Naive B cell (primary cell): ENCODE measurements at regions not wholly inside any gene's neighbourhood (a gene's known extent, or its start where the extent isn't known, plus 50 kb on each side); places are given as distances from the start of the nearest gene placed in this dataset.

Source experiments
- ATAC-seq, 2 donors: fragments of 150-1000 bp; cut with Tn5 transposase; 2 replicates each; pipeline ENCODE4 v1.10.0; 2021; ENCODE audit warnings: low read depth in 2 of 2, mild to moderate bottlenecking in 2 of 2, moderate library complexity in 2 of 2
- DNase-seq: peaks from one replicate; pipeline ENCODE4 v3.0.0; 2022
- H3K27ac Mint-ChIP-seq, 6 donors: one replicate each; pipeline ENCODE4 v1.8.0; 2020 to 2022; ENCODE audit warnings: mild to moderate bottlenecking in 6 of 6, mixed read lengths in 6 of 6, moderate library complexity in 5 of 6, inconsistent platforms in 2 of 6
- H3K27me3 Mint-ChIP-seq, 3 donors: one replicate each; pipeline ENCODE4 v1.8.0; 2021 to 2022; ENCODE audit warnings: mixed read lengths in 3 of 3, mild to moderate bottlenecking in 1 of 3
- H3K36me3 Mint-ChIP-seq, 2 donors: one replicate each; pipeline ENCODE4 v1.8.0; 2020 to 2022; ENCODE audit warnings: mixed read lengths in 2 of 2, inconsistent platforms in 1 of 2, mild to moderate bottlenecking in 1 of 2
- H3K4me1 Mint-ChIP-seq, 3 donors: one replicate each; pipeline ENCODE4 v1.8.0; 2020 to 2022; ENCODE audit warnings: mixed read lengths in 3 of 3, inconsistent platforms in 1 of 3, mild to moderate bottlenecking in 1 of 3, moderate library complexity in 1 of 3
- H3K4me3 Mint-ChIP-seq, 8 donors: one replicate each; pipeline ENCODE4 v1.8.0; 2020 to 2022; ENCODE audit warnings: mild to moderate bottlenecking in 8 of 8, mixed read lengths in 8 of 8, moderate library complexity in 8 of 8, inconsistent platforms in 2 of 8
- H3K9me3 Mint-ChIP-seq, 7 donors: one replicate each; pipeline ENCODE4 v1.8.0; 2020 to 2022; ENCODE audit warnings: mixed read lengths in 7 of 7, mild to moderate bottlenecking in 5 of 7, inconsistent platforms in 2 of 7, moderate library complexity in 1 of 7

GRCh38 chr2:156901373-156902031 lies 356.0 kb upstream of the GALNT5 start:
- H3K36me3 Mint-ChIP-seq: no peaks in the 10 kb centered on the region
- no peaks in the 10 kb centered on the region for H3K4me1 Mint-ChIP-seq
- no peak for DNase-seq
- no peak for ATAC-seq
- H3K4me3 Mint-ChIP-seq: no peak overlapping the region
- H3K27me3 Mint-ChIP-seq: peaks cover 1 to 13% (median 2%) of the 10 kb centered on the region in 3 donors
- peaks cover 0 to 5% (median 3%) of the 10 kb centered on the region in 7 donors for H3K9me3 Mint-ChIP-seq
- no peak overlapping the region for H3K27ac Mint-ChIP-seq

GRCh38 chr2:156903335-156903734 lies 354.2 kb upstream of the GALNT5 start:
- no peaks in the 10 kb centered on the region for H3K4me1 Mint-ChIP-seq
- DNase-seq (no peak), ATAC-seq (no peak)
- H3K27ac Mint-ChIP-seq: no peak overlapping the region
- H3K9me3 Mint-ChIP-seq: peaks cover 0 to 2% (median 0%) of the 10 kb centered on the region in 7 donors
- peaks cover 0 to 6% (median 0%) of the 10 kb centered on the region in 3 donors for H3K27me3 Mint-ChIP-seq
- no peaks in the 10 kb centered on the region for H3K36me3 Mint-ChIP-seq
- H3K4me3 Mint-ChIP-seq: no peak overlapping the region

GRCh38 chr2:156907806-156908205 lies 349.7 kb upstream of the GALNT5 start:
- Mint-ChIP-seq H3K27ac (no peak overlapping the region), H3K4me1 (no peaks in the 10 kb centered on the region), H3K36me3 (no peaks in the 10 kb centered on the region), H3K27me3 (peaks cover 0 to 6% (median 0%) of the 10 kb centered on the region in 3 donors), H3K4me3 (no peak overlapping the region), H3K9me3 (peaks cover 0 to 2% (median 0%) of the 10 kb centered on the region in 7 donors)
- DNase-seq (no peak), ATAC-seq (no peak)

- H3K9me3 Mint-ChIP-seq: no peaks in the 10 kb centered on the region
- no peak overlapping the region for H3K4me3 Mint-ChIP-seq
- H3K27me3 Mint-ChIP-seq: peaks cover 0 to 6% (median 0%) of the 10 kb centered on the region in 3 donors
- H3K36me3 Mint-ChIP-seq: no peaks in the 10 kb centered on the region
- DNase-seq: no peak
- no peaks in the 10 kb centered on the region for H3K4me1 Mint-ChIP-seq
- H3K27ac Mint-ChIP-seq: no peak overlapping the region
- ATAC-seq: no peak
Observed at GRCh38 chr2:156908825-156909224, 348.7 kb upstream of the GALNT5 start.

GRCh38 chr2:156909983-156910382 lies 347.5 kb upstream of the GALNT5 start:
- Mint-ChIP-seq H3K4me1 (no peaks in the 10 kb centered on the region), H3K4me3 (no peak overlapping the region), H3K27ac (no peak overlapping the region), H3K9me3 (no peaks in the 10 kb centered on the region), H3K27me3 (peaks cover 0 to 3% (median 0%) of the 10 kb centered on the region in 3 donors), H3K36me3 (no peaks in the 10 kb centered on the region)
- no peak for ATAC-seq
- no peak for DNase-seq

GRCh38 chr2:156915332-156915731 lies 342.2 kb upstream of the GALNT5 start:
- H3K36me3 Mint-ChIP-seq: no peaks in the 10 kb centered on the region
- peaks cover 0 to 10% (median 0%) of the 10 kb centered on the region in 7 donors for H3K9me3 Mint-ChIP-seq
- peaks cover 0 to 5% (median 0%) of the 10 kb centered on the region in 3 donors for H3K27me3 Mint-ChIP-seq
- H3K4me1 Mint-ChIP-seq: no peaks in the 10 kb centered on the region
- DNase-seq (no peak), ATAC-seq (no peak)
- H3K27ac Mint-ChIP-seq: no peak overlapping the region
- no peak overlapping the region for H3K4me3 Mint-ChIP-seq

GRCh38 chr2:156918410-156918809 lies 339.1 kb upstream of the GALNT5 start:
- ATAC-seq: no peak
- Mint-ChIP-seq H3K36me3 (no peaks in the 10 kb centered on the region), H3K27me3 (peaks cover 0 to 5% (median 0%) of the 10 kb centered on the region in 3 donors), H3K27ac (no peak overlapping the region), H3K9me3 (peaks cover 2 to 24% (median 5%) of the 10 kb centered on the region in 7 donors), H3K4me3 (no peak overlapping the region), H3K4me1 (no peaks in the 10 kb centered on the region)
- no peak for DNase-seq

- H3K4me3 Mint-ChIP-seq: no peak overlapping the region
- peaks cover 0 to 18% (median 9%) of the 10 kb centered on the region in 7 donors for H3K9me3 Mint-ChIP-seq
- no peaks in the 10 kb centered on the region for H3K27me3 Mint-ChIP-seq
- ATAC-seq: no peak
- no peak for DNase-seq
- peaks cover 0 to 5% of the 10 kb centered on the region in 2 donors for H3K36me3 Mint-ChIP-seq
- no peak overlapping the region for H3K27ac Mint-ChIP-seq
- H3K4me1 Mint-ChIP-seq: no peaks in the 10 kb centered on the region
Observed at GRCh38 chr2:156930423-156930822, 327.1 kb upstream of the GALNT5 start.

GRCh38 chr2:156933645-156934225 lies 323.8 kb upstream of the GALNT5 start:
- H3K27me3 Mint-ChIP-seq: no peaks in the 10 kb centered on the region
- H3K4me1 Mint-ChIP-seq: no peaks in the 10 kb centered on the region
- ATAC-seq: no peak
- H3K9me3 Mint-ChIP-seq: no peaks in the 10 kb centered on the region
- DNase-seq: no peak
- no peak overlapping the region for H3K27ac Mint-ChIP-seq
- H3K36me3 Mint-ChIP-seq: no peaks in the 10 kb centered on the region
- no peak overlapping the region for H3K4me3 Mint-ChIP-seq

- ATAC-seq: no peak
- Mint-ChIP-seq H3K27ac (no peak overlapping the region), H3K4me3 (no peak overlapping the region), H3K9me3 (no peaks in the 10 kb centered on the region), H3K27me3 (no peaks in the 10 kb centered on the region), H3K36me3 (no peaks in the 10 kb centered on the region), H3K4me1 (no peaks in the 10 kb centered on the region)
- no peak for DNase-seq
Observed at GRCh38 chr2:156935616-156936015, 321.9 kb upstream of the GALNT5 start.

GRCh38 chr2:156937430-156937829 lies 320.1 kb upstream of the GALNT5 start:
- H3K27ac Mint-ChIP-seq: no peak overlapping the region
- no peak for ATAC-seq

GRCh38 chr2:156944871-156945270 lies 312.6 kb upstream of the GALNT5 start:
- Mint-ChIP-seq H3K36me3 (no peaks in the 10 kb centered on the region), H3K4me3 (no peak overlapping the region), H3K27me3 (no peaks in the 10 kb centered on the region), H3K9me3 (peaks cover 0 to 4% (median 0%) of the 10 kb centered on the region in 7 donors), H3K27ac (no peak overlapping the region), H3K4me1 (no peaks in the 10 kb centered on the region)
- DNase-seq (no peak), ATAC-seq (no peak)

More at GRCh38 chr2:156937430-156937829, 320.1 kb upstream of the GALNT5 start:
- no peaks in the 10 kb centered on the region for H3K27me3 Mint-ChIP-seq
- no peaks in the 10 kb centered on the region for H3K9me3 Mint-ChIP-seq
- no peak for DNase-seq
- H3K4me3 Mint-ChIP-seq: no peak overlapping the region
- no peaks in the 10 kb centered on the region for H3K4me1 Mint-ChIP-seq
- H3K36me3 Mint-ChIP-seq: no peaks in the 10 kb centered on the region

- Mint-ChIP-seq H3K27me3 (no peaks in the 10 kb centered on the region), H3K4me1 (no peaks in the 10 kb centered on the region), H3K9me3 (peaks cover 0 to 20% (median 3%) of the 10 kb centered on the region in 7 donors), H3K4me3 (no peak overlapping the region), H3K36me3 (no peaks in the 10 kb centered on the region), H3K27ac (no peak overlapping the region)
- no peak for ATAC-seq
- DNase-seq: no peak
Observed at GRCh38 chr2:156947261-156947660, 310.2 kb upstream of the GALNT5 start.

GRCh38 chr2:156955701-156956100 lies 301.8 kb upstream of the GALNT5 start:
- DNase-seq (no peak), ATAC-seq (no peak)
- H3K4me3 Mint-ChIP-seq: no peak overlapping the region
- peaks cover 0 to 37% (median 6%) of the 10 kb centered on the region in 7 donors for H3K9me3 Mint-ChIP-seq
- H3K27me3 Mint-ChIP-seq: no peaks in the 10 kb centered on the region
- no peaks in the 10 kb centered on the region for H3K4me1 Mint-ChIP-seq
- no peak overlapping the region for H3K27ac Mint-ChIP-seq
- H3K36me3 Mint-ChIP-seq: no peaks in the 10 kb centered on the region
